Stomach (tissue), 4 donors: ENCODE measurements at regions not wholly inside any gene's neighbourhood (a gene's known extent, or its start where the extent isn't known, plus 50 kb on each side); places are given as distances from the start of the nearest gene placed in this dataset.

Experiments used
- CTCF ChIP-seq, 7 experiments: fragments of 450-650 bp in 4 of 7; fragments of 200-600 bp in 3 of 7; sonication (generic) in 3 of 7; IDR thresholded peaks; one replicate each; pipeline ENCODE4 v1.5.1; 2016 to 2019; ENCODE audit warnings: antibody characterized with exemption in 7 of 7, control low read depth in 2 of 7, mild to moderate bottlenecking in 1 of 7
- EP300 ChIP-seq: sonication (generic); formaldehyde crosslinking; IDR thresholded peaks from one replicate; pipeline ENCODE4 v1.6.1; 2017; ENCODE audit warnings: antibody characterized with exemption
- POLR2A ChIP-seq, 4 donors: fragments of 450-650 bp; IDR thresholded peaks; one replicate each; pipeline ENCODE4 v1.6.1; 2016; ENCODE audit warnings: antibody characterized with exemption in 4 of 4, control low read depth in 2 of 4, mild to moderate bottlenecking in 1 of 4, moderate library complexity in 1 of 4
- POLR2AphosphoS5 ChIP-seq, 3 donors: sonication (generic); formaldehyde crosslinking; IDR thresholded peaks; one replicate each; pipeline ENCODE4 v1.6.1; 2016; ENCODE audit warnings: antibody characterized with exemption in 3 of 3

GRCh38 chr2:14137643-14138042 is 494.9 kb upstream of the LRATD1 start:
- TF ChIP-seq POLR2A (IDR thresholded peaks at IDR 0.05) (no peak), CTCF (IDR thresholded peaks at IDR 0.05) (peak in 1 of 7 experiments; percentile 21), POLR2AphosphoS5 (IDR thresholded peaks at IDR 0.05) (no peak), EP300 (no peak)
